HepG2 (cell line): ENCODE measurements at regions not wholly inside any gene's neighbourhood (a gene's known extent, or its start where the extent isn't known, plus 50 kb on each side); places are given as distances from the start of the nearest gene placed in this dataset.

Experiments
- ATAC-seq: fragments of 200-7000 bp; cut with Tn5 transposase; 3 replicates; pipeline ENCODE4 v1.9.1; 2020; ENCODE audit warnings: mild to moderate bottlenecking, moderate library complexity
- BruUV-seq: library from RNA; stranded (reverse); fragments of 400-500 nt; replicated peaks from 2 replicates; lab custom pipeline; 2021; lab: Mats Ljungman, UMichigan
- CTCF ChIA-PET: fragments of 300-600 bp; formaldehyde crosslinking; extraction: SDS; loops from one replicate; lab custom pipeline; 2021; ENCODE audit warnings: low total read pairs, inconsistent platforms, low intra/inter-chr PET ratio; lab: Yijun Ruan, JAX
- POLR2A ChIA-PET: fragments of 350-600 bp; sonication (Branson Sonifier 250); formaldehyde crosslinking; loops from one replicate; lab custom pipeline; 2020; ENCODE audit warnings: antibody characterized with exemption, inconsistent platforms; lab: Yijun Ruan, JAX
- DNase-seq: peaks from one replicate; pipeline ENCODE4 v3.0.0-alpha.2; 2015; ENCODE audit warnings: low spot score
- FAIRE-seq: peaks from 3 replicates; lab custom pipeline; 2011; peaks lifted over from hg19 to GRCh38; lab: Jason Lieb, UNC
- H2AFZ ChIP-seq: one replicate; pipeline ENCODE4 v1.6.1; 2011; ENCODE audit warnings: low read length, inconsistent platforms
- H3K27ac ChIP-seq: fragments of 300-600 bp; 3 replicates; pipeline ENCODE4 v1.8.0; 2011; ENCODE audit warnings: mixed run types, mild to moderate bottlenecking, mixed read lengths, low read length, inconsistent platforms; ENCODE audit not compliant: insufficient read depth; ENCODE audit errors: extremely low read length
- H3K27me3 ChIP-seq, 2 experiments: fragments of 200-600 bp in 1 of 2; 2 replicates in 1 of 2; 3 replicates in 1 of 2; pipeline versions ENCODE4 v1.6.0 to v1.8.0; 2011; ENCODE audit warnings: low read length in 2 of 2, mild to moderate bottlenecking in 2 of 2, moderate library complexity in 2 of 2, inconsistent platforms in 1 of 2; ENCODE audit not compliant: insufficient read depth in 2 of 2, control insufficient read depth in 1 of 2
- H3K36me3 ChIP-seq, 2 experiments: fragments of 200-600 bp in 1 of 2; replicated peaks in 1 of 2; 2 replicates in 1 of 2; 3 replicates in 1 of 2; pipeline versions ENCODE4 v1.5.1 to v1.8.0; 2011; ENCODE audit warnings: low read length in 2 of 2, inconsistent platforms in 1 of 2; ENCODE audit not compliant: insufficient read depth in 2 of 2, control insufficient read depth in 1 of 2
- H3K4me1 ChIP-seq: 2 replicates; pipeline ENCODE4 v1.5.1; 2012; ENCODE audit warnings: low read length, inconsistent platforms; ENCODE audit not compliant: insufficient read depth
- H3K4me2 ChIP-seq: 2 replicates; pipeline ENCODE4 v1.6.0; 2011; ENCODE audit warnings: low read depth, low read length, inconsistent platforms
- H3K4me3 ChIP-seq, 3 experiments: fragments of 200-600 bp in 1 of 3; sonication (generic), shearing (Covaris generic) in 1 of 3; replicated peaks in 1 of 3; 2 replicates each; pipeline ENCODE4 v1.5.1; 2011 to 2016; ENCODE audit warnings: low read length in 3 of 3, inconsistent platforms in 2 of 3, low read depth in 2 of 3, mild to moderate bottlenecking in 2 of 3, control low read depth in 1 of 3, mixed read lengths in 1 of 3; ENCODE audit not compliant: insufficient read depth in 1 of 3
- H3K79me2 ChIP-seq: one replicate; pipeline ENCODE4 v1.6.1; 2011; ENCODE audit warnings: low read length, inconsistent platforms; ENCODE audit not compliant: insufficient read depth
- H3K9ac ChIP-seq: 2 replicates; pipeline ENCODE4 v1.6.0; 2011; ENCODE audit warnings: mild to moderate bottlenecking, low read depth, low read length, inconsistent platforms; ENCODE audit not compliant: insufficient read depth
- H3K9me3 ChIP-seq: 2 replicates; pipeline ENCODE4 v1.5.1; 2012; ENCODE audit warnings: mild to moderate bottlenecking, low read length
- H4K20me1 ChIP-seq: 2 replicates; pipeline ENCODE4 v1.6.0; 2011; ENCODE audit warnings: inconsistent platforms, mild to moderate bottlenecking, low read length, moderate library complexity; ENCODE audit not compliant: insufficient read depth
- ATF7-NPFF ChIP-seq: sonication (generic); formaldehyde crosslinking; IDR thresholded peaks from 2 replicates; pipeline ENCODE4 v1.8.1; 2023; ENCODE audit warnings: mild to moderate bottlenecking, low read depth, missing genetic modification reagents, moderate library complexity
- GRHL1 ChIP-seq: sonication (generic); formaldehyde crosslinking; conservative IDR thresholded peaks from 2 replicates; pipeline ENCODE4 v1.8.0; 2022; ENCODE audit warnings: missing genetic modification reagents
- HOXA3 ChIP-seq: sonication (generic); formaldehyde crosslinking; IDR thresholded peaks from 2 replicates; pipeline ENCODE4 v1.5.0; 2020; ENCODE audit warnings: missing genetic modification reagents
- KLF12 ChIP-seq: sonication (generic); formaldehyde crosslinking; IDR thresholded peaks from 2 replicates; pipeline ENCODE4 v1.4.0; 2020; ENCODE audit warnings: missing genetic modification reagents, borderline replicate concordance
- KLF13 ChIP-seq: sonication (generic); formaldehyde crosslinking; IDR thresholded peaks from 2 replicates; pipeline ENCODE4 v1.4.0; 2020; ENCODE audit warnings: mild to moderate bottlenecking, missing genetic modification reagents
- MED8 ChIP-seq: sonication (generic); formaldehyde crosslinking; IDR thresholded peaks from 2 replicates; pipeline ENCODE4 v1.8.1; 2023; ENCODE audit warnings: mild to moderate bottlenecking, missing genetic modification reagents; ENCODE audit not compliant: insufficient replicate concordance
- NFIB ChIP-seq: sonication (generic); formaldehyde crosslinking; IDR thresholded peaks from 2 replicates; pipeline ENCODE4 v1.9.0; 2021; ENCODE audit warnings: missing genetic modification reagents, mild to moderate bottlenecking, borderline replicate concordance
- RNF2 ChIP-seq: fragments of 450-650 bp; conservative IDR thresholded peaks from 2 replicates; pipeline ENCODE4 v1.6.1; 2016; ENCODE audit warnings: low read depth
- SKI ChIP-seq: fragments of 450-650 bp; IDR thresholded peaks from one replicate; pipeline ENCODE4 v1.6.1; 2018; ENCODE audit warnings: mild to moderate bottlenecking; ENCODE audit not compliant: partially characterized antibody
- THAP9 ChIP-seq: sonication (generic); formaldehyde crosslinking; IDR thresholded peaks from 2 replicates; pipeline ENCODE4; 2020; ENCODE audit warnings: missing genetic modification reagents, mild to moderate bottlenecking, borderline replicate concordance
- ZMAT5 ChIP-seq: sonication (generic); formaldehyde crosslinking; IDR thresholded peaks from 2 replicates; pipeline ENCODE4 v1.5.0; 2020; ENCODE audit warnings: mild to moderate bottlenecking, low read depth, missing genetic modification reagents, borderline replicate concordance
- ZNF274 ChIP-seq: sonication (generic); formaldehyde crosslinking; IDR thresholded peaks from 2 replicates; pipeline ENCODE4 v1.5.1; 2020; ENCODE audit warnings: mild to moderate bottlenecking, missing genetic modification reagents
- ZNF367 ChIP-seq: sonication (generic); formaldehyde crosslinking; IDR thresholded peaks from 2 replicates; pipeline ENCODE4 v1.4.0; 2020; ENCODE audit warnings: missing genetic modification reagents, borderline replicate concordance
- WGBS: methylation state at CpG from one replicate; pipeline ENCODE4 v1.1.6; 2017; ENCODE audit warnings: low lambda C conversion rate; 5-methylcytosine and 5-hydroxymethylcytosine counted together
- in situ Hi-C: cut with HindIII; loops from 2 replicates; pipeline ENCODE4 v1.10.0; 2017; ENCODE audit warnings: low pct_unique_long_range_greater_than_20kb; ENCODE audit not compliant: extremely low pct_ligation_motif_present
- intact Hi-C: fragments of 100-400 bp; cut with micrococcal nuclease; formaldehyde crosslinking; loops from one replicate; pipeline ENCODE4 v1.10.0; 2022; ENCODE audit not compliant: unreplicated experiment
- TF ChIP-seq, protein P1 (sequence below), 2 experiments: IDR thresholded peaks; 2 replicates each; pipeline ENCODE4 v1.6.1; 2011 to 2012; ENCODE audit warnings: low read length in 2 of 2, borderline replicate concordance in 1 of 2, low read depth in 1 of 2, mild to moderate bottlenecking in 1 of 2, moderate library complexity in 1 of 2
- TF ChIP-seq, protein P2 (sequence below): sonication (generic); formaldehyde crosslinking; IDR thresholded peaks from 2 replicates; pipeline ENCODE4 v1.4.0; 2020; ENCODE audit warnings: missing genetic modification reagents

GRCh38 chr20:58081846-58082245 lies 146.6 kb downstream of the ANKRD60 start:
- in situ Hi-C loops: no loop called here
- no peak for FAIRE-seq
- no peaks in the 10 kb centered on the region for H3K9me3 ChIP-seq
- H4K20me1 ChIP-seq: no peaks in the 10 kb centered on the region
- peaks cover 2 to 21% of the 10 kb centered on the region in 2 experiments; a peak in 4 of 5 replicates for H3K27me3 ChIP-seq
- ChIA-PET CTCF (no interaction called here), POLR2A (no interaction called here)
- 0% methylated on average over 1 of the region's 1 CpG for WGBS
- H3K79me2 ChIP-seq: no peaks in the 10 kb centered on the region
- DNase-seq: no peak
- H3K4me3 ChIP-seq: no peak overlapping the region
- no TSS peak for BruUV-seq
- no peaks in the 10 kb centered on the region for H3K4me1 ChIP-seq
- H2AFZ ChIP-seq: no peak overlapping the region
- H3K9ac ChIP-seq: no peak overlapping the region
- no peak overlapping the region for H3K27ac ChIP-seq
- intact Hi-C loops: no loop called here
- no peaks in the 10 kb centered on the region for H3K36me3 ChIP-seq
- ATAC-seq: no peak
- no peak overlapping the region for H3K4me2 ChIP-seq
- no peak for TF ChIP-seq GRHL1 (CRISPR knock-in tag)
- TF ChIP-seq SKI: no peak
- no peak for TF ChIP-seq KLF12 (CRISPR knock-in tag)
- no peak for TF ChIP-seq ZMAT5 (CRISPR knock-in tag)
- TF ChIP-seq KLF13: no peak
- TF ChIP-seq RNF2: no peak
- TF ChIP-seq, protein P1, sequence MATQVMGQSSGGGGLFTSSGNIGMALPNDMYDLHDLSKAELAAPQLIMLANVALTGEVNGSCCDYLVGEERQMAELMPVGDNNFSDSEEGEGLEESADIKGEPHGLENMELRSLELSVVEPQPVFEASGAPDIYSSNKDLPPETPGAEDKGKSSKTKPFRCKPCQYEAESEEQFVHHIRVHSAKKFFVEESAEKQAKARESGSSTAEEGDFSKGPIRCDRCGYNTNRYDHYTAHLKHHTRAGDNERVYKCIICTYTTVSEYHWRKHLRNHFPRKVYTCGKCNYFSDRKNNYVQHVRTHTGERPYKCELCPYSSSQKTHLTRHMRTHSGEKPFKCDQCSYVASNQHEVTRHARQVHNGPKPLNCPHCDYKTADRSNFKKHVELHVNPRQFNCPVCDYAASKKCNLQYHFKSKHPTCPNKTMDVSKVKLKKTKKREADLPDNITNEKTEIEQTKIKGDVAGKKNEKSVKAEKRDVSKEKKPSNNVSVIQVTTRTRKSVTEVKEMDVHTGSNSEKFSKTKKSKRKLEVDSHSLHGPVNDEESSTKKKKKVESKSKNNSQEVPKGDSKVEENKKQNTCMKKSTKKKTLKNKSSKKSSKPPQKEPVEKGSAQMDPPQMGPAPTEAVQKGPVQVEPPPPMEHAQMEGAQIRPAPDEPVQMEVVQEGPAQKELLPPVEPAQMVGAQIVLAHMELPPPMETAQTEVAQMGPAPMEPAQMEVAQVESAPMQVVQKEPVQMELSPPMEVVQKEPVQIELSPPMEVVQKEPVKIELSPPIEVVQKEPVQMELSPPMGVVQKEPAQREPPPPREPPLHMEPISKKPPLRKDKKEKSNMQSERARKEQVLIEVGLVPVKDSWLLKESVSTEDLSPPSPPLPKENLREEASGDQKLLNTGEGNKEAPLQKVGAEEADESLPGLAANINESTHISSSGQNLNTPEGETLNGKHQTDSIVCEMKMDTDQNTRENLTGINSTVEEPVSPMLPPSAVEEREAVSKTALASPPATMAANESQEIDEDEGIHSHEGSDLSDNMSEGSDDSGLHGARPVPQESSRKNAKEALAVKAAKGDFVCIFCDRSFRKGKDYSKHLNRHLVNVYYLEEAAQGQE (IDR thresholded peaks at IDR 0.05; ENCODE audit: borderline replicate concordance in 1 of 2, low read depth in 1 of 2, low read length in 2 of 2): no peak
- TF ChIP-seq THAP9 (CRISPR knock-in tag): no peak
- TF ChIP-seq MED8 (CRISPR knock-in tag): no peak
- TF ChIP-seq ZNF274 (CRISPR knock-in tag): no peak
- TF ChIP-seq, protein P2, sequence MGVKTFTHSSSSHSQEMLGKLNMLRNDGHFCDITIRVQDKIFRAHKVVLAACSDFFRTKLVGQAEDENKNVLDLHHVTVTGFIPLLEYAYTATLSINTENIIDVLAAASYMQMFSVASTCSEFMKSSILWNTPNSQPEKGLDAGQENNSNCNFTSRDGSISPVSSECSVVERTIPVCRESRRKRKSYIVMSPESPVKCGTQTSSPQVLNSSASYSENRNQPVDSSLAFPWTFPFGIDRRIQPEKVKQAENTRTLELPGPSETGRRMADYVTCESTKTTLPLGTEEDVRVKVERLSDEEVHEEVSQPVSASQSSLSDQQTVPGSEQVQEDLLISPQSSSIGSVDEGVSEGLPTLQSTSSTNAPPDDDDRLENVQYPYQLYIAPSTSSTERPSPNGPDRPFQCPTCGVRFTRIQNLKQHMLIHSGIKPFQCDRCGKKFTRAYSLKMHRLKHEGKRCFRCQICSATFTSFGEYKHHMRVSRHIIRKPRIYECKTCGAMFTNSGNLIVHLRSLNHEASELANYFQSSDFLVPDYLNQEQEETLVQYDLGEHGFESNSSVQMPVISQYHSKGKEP (CRISPR knock-in tag): no peak
- no peak for TF ChIP-seq HOXA3 (CRISPR knock-in tag)
- no peak for TF ChIP-seq NFIB (CRISPR knock-in tag)
- no peak for TF ChIP-seq ZNF367
- TF ChIP-seq ATF7-NPFF (CRISPR knock-in tag): no peak
